ENCODE measurements at regions not wholly inside any gene's neighbourhood (a gene's known extent, or its start where the extent isn't known, plus 50 kb on each side); places are given as distances from the start of the nearest gene placed in this dataset.

- TF ChIP-seq POLR2A (IDR thresholded peaks at IDR 0.05; ENCODE audit: low read depth, low read length), result no peak
- no peak for TF ChIP-seq POLR2AphosphoS5 (IDR thresholded peaks at IDR 0.05; ENCODE audit: low read depth, low read length)
- TF ChIP-seq TAF1 (IDR thresholded peaks at IDR 0.05; ENCODE audit: borderline replicate concordance, low read depth, low read length), result no peak
Observed at GRCh38 chr14:51547260-51547659, 104.5 kb upstream of the FRMD6 start.
